Loucy (cell line): ENCODE measurements at regions not wholly inside any gene's neighbourhood (a gene's known extent, or its start where the extent isn't known, plus 50 kb on each side); places are given as distances from the start of the nearest gene placed in this dataset.

Experiments used
- H2AFZ ChIP-seq: fragments of 200-600 bp; sonication (generic); 2 replicates; pipeline ENCODE4 v1.6.0; 2016; ENCODE audit warnings: antibody characterized with exemption, mild to moderate bottlenecking, low read length, moderate library complexity
- H3F3A ChIP-seq: fragments of 200-600 bp; 2 replicates; pipeline ENCODE4 v1.6.0; 2016; ENCODE audit warnings: antibody characterized with exemption, low read depth, mild to moderate bottlenecking
- H3K27me3 ChIP-seq: fragments of 200-600 bp; sonication (generic); 2 replicates; pipeline ENCODE4 v1.6.1; 2014; ENCODE audit warnings: low read length, mild to moderate bottlenecking; ENCODE audit not compliant: insufficient read depth, poor library complexity, severe bottlenecking
- H3K36me3 ChIP-seq: fragments of 200-600 bp; sonication (generic); 2 replicates; pipeline ENCODE4 v1.6.1; 2016; ENCODE audit warnings: low read length; ENCODE audit not compliant: insufficient read depth
- H3K4me1 ChIP-seq: fragments of 200-600 bp; sonication (generic); 2 replicates; pipeline ENCODE4 v1.5.1; 2014; ENCODE audit warnings: low read length, mild to moderate bottlenecking; ENCODE audit not compliant: insufficient read depth, poor library complexity, severe bottlenecking
- H3K4me2 ChIP-seq: fragments of 200-600 bp; sonication (generic); 2 replicates; pipeline ENCODE4 v1.6.0; 2014; ENCODE audit warnings: antibody characterized with exemption, low read length, low read depth, mild to moderate bottlenecking; ENCODE audit not compliant: poor library complexity, severe bottlenecking
- H3K4me3 ChIP-seq: fragments of 200-600 bp; sonication (generic); 2 replicates; pipeline ENCODE4 v1.5.1; 2014; ENCODE audit warnings: low read length, mild to moderate bottlenecking, mixed read lengths; ENCODE audit not compliant: poor library complexity, severe bottlenecking
- H3K79me2 ChIP-seq: fragments of 200-600 bp; sonication (generic); 2 replicates; pipeline ENCODE4 v1.6.1; 2014; ENCODE audit warnings: low read length; ENCODE audit not compliant: insufficient read depth
- H3K9ac ChIP-seq: fragments of 200-600 bp; sonication (generic); 2 replicates; pipeline ENCODE4 v1.6.0; 2014; ENCODE audit warnings: mild to moderate bottlenecking, low read depth, low read length, moderate library complexity; ENCODE audit not compliant: poor library complexity, severe bottlenecking
- H3K9me2 ChIP-seq: fragments of 200-600 bp; sonication (generic); replicated peaks from 2 replicates; pipeline ENCODE4 v1.6.1; 2016; ENCODE audit warnings: low read depth, low read length, mixed read lengths
- H3K9me3 ChIP-seq: fragments of 200-600 bp; sonication (generic); 2 replicates; pipeline ENCODE4 v1.6.1; 2014; ENCODE audit warnings: mild to moderate bottlenecking, antibody characterized with exemption, low read length, low read depth; ENCODE audit not compliant: insufficient read depth
- H4K20me1 ChIP-seq: fragments of 200-600 bp; sonication (generic); 2 replicates; pipeline ENCODE4 v1.6.0; 2014; ENCODE audit warnings: antibody characterized with exemption, low read length, mild to moderate bottlenecking; ENCODE audit not compliant: insufficient read depth, poor library complexity, severe bottlenecking
- CTCF ChIP-seq: fragments of 200-600 bp; sonication (generic); conservative IDR thresholded peaks from 2 replicates; pipeline ENCODE4 v1.5.1; 2014; ENCODE audit warnings: mild to moderate bottlenecking, antibody characterized with exemption, low read length
- EZH2phosphoT487 ChIP-seq: fragments of 200-600 bp; IDR thresholded peaks from 2 replicates; pipeline ENCODE4 v1.6.1; 2018; ENCODE audit warnings: antibody characterized with exemption, mild to moderate bottlenecking, moderate library complexity, borderline replicate concordance

GRCh38 chr2:117195381-117195780 lies 619.1 kb upstream of the DDX18 start:
- TF ChIP-seq EZH2phosphoT487, result no peak
- TF ChIP-seq CTCF, result no peak
- H3K9me2 ChIP-seq, result no peaks in the 10 kb centered on the region
- H4K20me1 ChIP-seq, result no peaks in the 10 kb centered on the region
- H3K4me2 ChIP-seq, result no peak overlapping the region
- H3K27me3 ChIP-seq, result no peaks in the 10 kb centered on the region
- no peaks in the 10 kb centered on the region for H3K9me3 ChIP-seq
- H3K4me1 ChIP-seq, result no peaks in the 10 kb centered on the region
- H3K4me3 ChIP-seq, result no peak overlapping the region
- no peak overlapping the region for H3K9ac ChIP-seq
- no peaks in the 10 kb centered on the region for H3F3A ChIP-seq
- no peak overlapping the region for H2AFZ ChIP-seq
- H3K79me2 ChIP-seq, result no peaks in the 10 kb centered on the region
- no peaks in the 10 kb centered on the region for H3K36me3 ChIP-seq

- no peak for TF ChIP-seq EZH2phosphoT487
- no peak for TF ChIP-seq CTCF
- Histone ChIP-seq H3K27me3 (no peaks in the 10 kb centered on the region), H3K9ac (no peak overlapping the region), H2AFZ (no peak overlapping the region), H3K79me2 (no peaks in the 10 kb centered on the region), H3K4me3 (no peak overlapping the region), H3K36me3 (no peaks in the 10 kb centered on the region), H3K4me2 (no peak overlapping the region), H3K9me2 (no peaks in the 10 kb centered on the region), H3K4me1 (no peaks in the 10 kb centered on the region), H3F3A (no peaks in the 10 kb centered on the region), H3K9me3 (no peaks in the 10 kb centered on the region), H4K20me1 (no peaks in the 10 kb centered on the region)
Measured at GRCh38 chr2:117199511-117199910, 615.0 kb upstream of the DDX18 start.

- Histone ChIP-seq H3K9me3 (no peaks in the 10 kb centered on the region), H3K36me3 (no peaks in the 10 kb centered on the region), H3K79me2 (no peaks in the 10 kb centered on the region), H3K4me1 (no peaks in the 10 kb centered on the region), H2AFZ (no peak overlapping the region), H4K20me1 (no peaks in the 10 kb centered on the region), H3K9me2 (no peaks in the 10 kb centered on the region), H3K9ac (no peak overlapping the region), H3K4me3 (no peak overlapping the region), H3K27me3 (no peaks in the 10 kb centered on the region), H3K4me2 (no peak overlapping the region), H3F3A (no peaks in the 10 kb centered on the region)
- TF ChIP-seq EZH2phosphoT487, result no peak
- TF ChIP-seq CTCF, result no peak
Measured at GRCh38 chr2:117212562-117212961, 601.9 kb upstream of the DDX18 start.
